Breast epithelium (tissue), 4 donors: ENCODE measurements at regions not wholly inside any gene's neighbourhood (a gene's known extent, or its start where the extent isn't known, plus 50 kb on each side); places are given as distances from the start of the nearest gene placed in this dataset.

ENCODE experiments used
- DNase-seq, 2 donors: peaks; one replicate each; pipeline ENCODE4 v3.0.0-alpha.2; 2019; ENCODE audit warnings: low spot score in 2 of 2
- H3K27ac ChIP-seq, 2 donors: fragments of 200-600 bp; sonication (generic) in 1 of 2; one replicate each; pipeline ENCODE4 v1.5.1; 2016 to 2019; ENCODE audit warnings: mild to moderate bottlenecking in 1 of 2
- H3K27me3 ChIP-seq, 2 donors: fragments of 200-600 bp; sonication (generic) in 1 of 2; one replicate each; pipeline versions ENCODE4 v1.5.1 to v1.6.0; 2017 to 2019; ENCODE audit warnings: control low read depth in 1 of 2, mild to moderate bottlenecking in 1 of 2
- H3K36me3 ChIP-seq: fragments of 200-600 bp; one replicate; pipeline ENCODE4 v1.5.1; 2019
- H3K4me1 ChIP-seq, 2 donors: fragments of 200-600 bp; sonication (generic); one replicate each; pipeline ENCODE4 v1.5.1; 2016 to 2019; ENCODE audit warnings: control low read depth in 1 of 2
- H3K4me3 ChIP-seq, 3 donors: fragments of 200-600 bp; sonication (generic); 1 replicate in 2 of 3; 2 replicates in 1 of 3; pipeline ENCODE4 v1.5.1; 2016 to 2019; ENCODE audit warnings: mild to moderate bottlenecking in 3 of 3, moderate library complexity in 2 of 3
- H3K9me3 ChIP-seq, 2 donors: fragments of 200-600 bp; sonication (generic) in 1 of 2; one replicate each; pipeline ENCODE4 v1.5.1; 2016 to 2019; ENCODE audit warnings: control low read depth in 1 of 2
- POLR2A ChIP-seq: fragments of 450-650 bp; IDR thresholded peaks from one replicate; pipeline ENCODE4 v1.6.1; 2016; ENCODE audit warnings: antibody characterized with exemption, mild to moderate bottlenecking, moderate library complexity
- POLR2AphosphoS5 ChIP-seq, 3 donors: sonication (generic); formaldehyde crosslinking; IDR thresholded peaks; one replicate each; pipeline ENCODE4 v1.6.1; 2017; ENCODE audit warnings: antibody characterized with exemption in 3 of 3
- intact Hi-C: fragments of 100-400 bp; cut with DNase I; formaldehyde crosslinking; loops from one replicate; pipeline ENCODE4 v1.15.1; 2023; ENCODE audit warnings: low total_unique reads
- TF ChIP-seq, protein P1 (sequence below), 3 donors: fragments of 450-650 bp; IDR thresholded peaks; one replicate each; pipeline ENCODE4 v1.5.1; 2016 to 2017; ENCODE audit warnings: antibody characterized with exemption in 3 of 3, mild to moderate bottlenecking in 3 of 3, moderate library complexity in 3 of 3

DNA sequence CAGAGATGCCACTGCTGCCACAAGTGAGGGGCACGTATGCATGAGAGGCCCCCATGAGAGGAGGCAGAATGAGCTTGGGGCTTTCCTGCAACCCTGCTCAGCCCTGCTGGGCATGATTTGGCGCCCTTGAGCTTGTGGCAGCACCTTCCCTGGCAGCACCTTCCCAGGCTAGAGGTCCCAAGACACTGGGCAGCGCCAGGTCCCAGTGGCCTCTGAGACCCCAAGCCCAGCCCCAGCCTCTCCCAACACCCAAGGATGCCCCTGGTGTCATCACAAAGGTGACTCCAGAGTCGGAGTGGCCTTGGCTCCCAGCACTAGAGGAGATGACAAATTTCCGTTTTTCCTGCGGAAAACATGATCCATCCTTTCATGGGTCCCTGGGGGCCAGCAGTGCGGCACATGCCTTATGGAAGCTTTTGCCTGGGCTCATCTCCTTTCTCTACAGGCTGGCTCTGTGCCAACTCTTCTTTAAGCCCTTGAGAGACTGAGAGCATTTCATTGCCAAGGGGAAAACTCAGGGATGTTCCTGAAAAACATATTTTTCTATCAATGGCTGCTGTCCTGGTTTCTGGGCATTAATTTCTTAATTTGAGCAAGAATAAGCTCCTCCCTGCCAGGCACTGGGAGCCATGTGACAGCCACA lies 77.1 kb upstream of the ADAMTS2 start:
- intact Hi-C loops = no loop called here
- Histone ChIP-seq H3K9me3 (no peaks in the 10 kb centered on the region), H3K4me3 (no peak overlapping the region), H3K36me3 (no peaks in the 10 kb centered on the region), H3K27ac (no peak overlapping the region), H3K4me1 (no peaks in the 10 kb centered on the region), H3K27me3 (no peaks in the 10 kb centered on the region)
- TF ChIP-seq POLR2AphosphoS5 (IDR thresholded peaks at IDR 0.05) = no peak
- no peak for TF ChIP-seq POLR2A
- DNase-seq = no peak

GRCh38 chr5:179421144-179421901 lies 76.1 kb upstream of the ADAMTS2 start:
- no peak for DNase-seq

DNA sequence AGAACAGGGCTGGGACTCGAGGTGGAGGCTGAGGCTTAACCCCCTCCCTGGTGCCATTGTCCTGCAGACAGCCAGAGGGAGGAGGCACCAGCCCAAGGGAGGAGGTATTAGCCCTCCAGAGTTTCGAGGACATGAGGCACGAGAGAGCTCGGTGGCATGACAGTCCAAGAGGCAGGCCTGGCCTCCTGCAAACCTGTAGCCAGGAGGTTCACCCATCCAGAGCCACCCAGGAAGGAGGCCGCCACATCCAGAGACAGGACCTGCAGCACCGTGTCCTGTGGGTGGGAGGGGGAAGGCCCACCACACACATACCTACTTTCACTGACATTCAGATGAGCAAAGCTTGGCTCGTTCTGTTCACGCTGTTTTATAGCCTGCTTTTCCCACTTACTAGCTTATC lies 75.2 kb upstream of the ADAMTS2 start:
- no peak for TF ChIP-seq POLR2A
- no peak for TF ChIP-seq POLR2AphosphoS5 (IDR thresholded peaks at IDR 0.05)
- TF ChIP-seq, protein P1, sequence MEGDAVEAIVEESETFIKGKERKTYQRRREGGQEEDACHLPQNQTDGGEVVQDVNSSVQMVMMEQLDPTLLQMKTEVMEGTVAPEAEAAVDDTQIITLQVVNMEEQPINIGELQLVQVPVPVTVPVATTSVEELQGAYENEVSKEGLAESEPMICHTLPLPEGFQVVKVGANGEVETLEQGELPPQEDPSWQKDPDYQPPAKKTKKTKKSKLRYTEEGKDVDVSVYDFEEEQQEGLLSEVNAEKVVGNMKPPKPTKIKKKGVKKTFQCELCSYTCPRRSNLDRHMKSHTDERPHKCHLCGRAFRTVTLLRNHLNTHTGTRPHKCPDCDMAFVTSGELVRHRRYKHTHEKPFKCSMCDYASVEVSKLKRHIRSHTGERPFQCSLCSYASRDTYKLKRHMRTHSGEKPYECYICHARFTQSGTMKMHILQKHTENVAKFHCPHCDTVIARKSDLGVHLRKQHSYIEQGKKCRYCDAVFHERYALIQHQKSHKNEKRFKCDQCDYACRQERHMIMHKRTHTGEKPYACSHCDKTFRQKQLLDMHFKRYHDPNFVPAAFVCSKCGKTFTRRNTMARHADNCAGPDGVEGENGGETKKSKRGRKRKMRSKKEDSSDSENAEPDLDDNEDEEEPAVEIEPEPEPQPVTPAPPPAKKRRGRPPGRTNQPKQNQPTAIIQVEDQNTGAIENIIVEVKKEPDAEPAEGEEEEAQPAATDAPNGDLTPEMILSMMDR (IDR thresholded peaks at IDR 0.05) = no peak
- no peaks in the 10 kb centered on the region for H3K36me3 ChIP-seq
- no peaks in the 10 kb centered on the region for H3K4me1 ChIP-seq
- H3K27ac ChIP-seq = no peak overlapping the region
- intact Hi-C loops = no loop called here
- no peak overlapping the region for H3K4me3 ChIP-seq
- H3K9me3 ChIP-seq = no peaks in the 10 kb centered on the region
- no peaks in the 10 kb centered on the region for H3K27me3 ChIP-seq
- no peak for DNase-seq

More at GRCh38 chr5:179421144-179421901, 76.1 kb upstream of the ADAMTS2 start:
- TF ChIP-seq POLR2AphosphoS5 (IDR thresholded peaks at IDR 0.05) (no peak), POLR2A (no peak)
- TF ChIP-seq, protein P1 (IDR thresholded peaks at IDR 0.05) = no peak
- Histone ChIP-seq H3K36me3 (no peaks in the 10 kb centered on the region), H3K27ac (no peak overlapping the region), H3K9me3 (no peaks in the 10 kb centered on the region), H3K27me3 (no peaks in the 10 kb centered on the region), H3K4me1 (no peaks in the 10 kb centered on the region), H3K4me3 (no peak overlapping the region)
- intact Hi-C loops = no loop called here

GRCh38 chr5:179418972-179419371 lies 73.7 kb upstream of the ADAMTS2 start:
- intact Hi-C loops = no loop called here
- no peak for TF ChIP-seq POLR2A
- TF ChIP-seq, protein P1 (IDR thresholded peaks at IDR 0.05) = no peak
- no peak for TF ChIP-seq POLR2AphosphoS5 (IDR thresholded peaks at IDR 0.05)
- Histone ChIP-seq H3K27me3 (no peaks in the 10 kb centered on the region), H3K4me3 (no peak overlapping the region), H3K9me3 (no peaks in the 10 kb centered on the region), H3K27ac (no peak overlapping the region), H3K4me1 (no peaks in the 10 kb centered on the region), H3K36me3 (no peaks in the 10 kb centered on the region)
- no peak for DNase-seq

DNA sequence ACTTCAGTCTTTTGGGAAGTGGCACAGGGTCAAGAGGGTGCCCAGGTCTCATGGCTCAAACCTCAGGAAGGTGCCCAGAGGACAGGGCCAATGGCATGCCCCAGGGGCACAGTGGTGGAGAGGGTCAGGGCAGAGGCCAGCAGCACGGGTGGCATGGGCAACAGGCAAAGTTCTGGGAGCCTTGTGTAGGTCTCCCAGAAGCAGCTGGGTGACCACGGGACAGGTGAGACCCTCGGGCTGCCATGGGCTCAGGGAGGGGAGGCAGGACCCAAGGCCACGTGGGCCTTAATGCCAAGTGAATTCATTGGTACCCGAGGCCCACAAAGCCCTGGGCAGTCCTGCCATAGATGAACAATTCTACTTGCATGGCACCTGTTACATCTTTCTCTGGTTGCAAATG lies 72.4 kb upstream of the ADAMTS2 start:
- intact Hi-C loops = no loop called here
- H3K4me1 ChIP-seq = no peaks in the 10 kb centered on the region
- H3K4me3 ChIP-seq = no peak overlapping the region
- no peak for DNase-seq
- H3K27me3 ChIP-seq = no peaks in the 10 kb centered on the region
- H3K9me3 ChIP-seq = no peaks in the 10 kb centered on the region
- no peak for TF ChIP-seq POLR2AphosphoS5 (IDR thresholded peaks at IDR 0.05)
- TF ChIP-seq, protein P1 (IDR thresholded peaks at IDR 0.05) = no peak
- no peak for TF ChIP-seq POLR2A
- no peak overlapping the region for H3K27ac ChIP-seq
- no peaks in the 10 kb centered on the region for H3K36me3 ChIP-seq
